Neural cell (in vitro differentiated cells): ENCODE measurements at regions not wholly inside any gene's neighbourhood (a gene's known extent, or its start where the extent isn't known, plus 50 kb on each side); places are given as distances from the start of the nearest gene placed in this dataset.

Source experiments
- H2AFZ ChIP-seq: fragments of 200-600, 300-800 bp; sonication (generic), shearing (Covaris generic); 2 replicates; pipeline ENCODE4 v1.6.0; 2014; ENCODE audit warnings: low read depth, mild to moderate bottlenecking, antibody characterized with exemption, low read length, moderate library complexity
- H3F3A ChIP-seq: fragments of 200-600 bp; shearing (Covaris generic); 2 replicates; pipeline ENCODE4 v1.6.1; 2016; ENCODE audit warnings: mild to moderate bottlenecking, moderate library complexity, mixed read lengths, antibody characterized with exemption, low read length; ENCODE audit not compliant: insufficient read depth, poor library complexity, severe bottlenecking
- H3K27ac ChIP-seq: fragments of 200-600, 300-800 bp; sonication (generic), shearing (Covaris generic); 2 replicates; pipeline ENCODE4 v1.5.1; 2014; ENCODE audit warnings: mild to moderate bottlenecking, low read length, moderate library complexity
- H3K27me3 ChIP-seq: fragments of 300-800, 200-600 bp; sonication (generic), shearing (Covaris generic); 2 replicates; pipeline ENCODE4 v1.6.0; 2014; ENCODE audit warnings: mild to moderate bottlenecking, low read depth, low read length, moderate library complexity; ENCODE audit not compliant: insufficient read depth
- H3K36me3 ChIP-seq: fragments of 300-800, 200-600 bp; sonication (generic), shearing (Covaris generic); 2 replicates; pipeline ENCODE4 v1.5.1; 2014; ENCODE audit warnings: mild to moderate bottlenecking, antibody characterized with exemption, low read length, moderate library complexity; ENCODE audit not compliant: insufficient read depth
- H3K4me2 ChIP-seq: fragments of 300-800, 200-600 bp; sonication (generic), shearing (Covaris generic); 2 replicates; pipeline ENCODE4 v1.6.0; 2014; ENCODE audit warnings: mild to moderate bottlenecking, low read length
- H3K4me3 ChIP-seq: fragments of 300-800, 200-600 bp; sonication (generic), shearing (Covaris generic); 2 replicates; pipeline ENCODE4 v1.5.1; 2014; ENCODE audit warnings: mild to moderate bottlenecking, low read length, moderate library complexity
- H3K79me2 ChIP-seq: fragments of 200-600 bp; shearing (Covaris generic); replicated peaks from 2 replicates; pipeline ENCODE4 v1.6.0; 2014; ENCODE audit warnings: mild to moderate bottlenecking, low read length, moderate library complexity; ENCODE audit not compliant: insufficient read depth
- H3K9ac ChIP-seq: fragments of 300-800, 200-600 bp; sonication (generic), shearing (Covaris generic); 2 replicates; pipeline ENCODE4 v1.6.1; 2016; ENCODE audit warnings: mild to moderate bottlenecking, low read length, mixed read lengths
- H3K9me2 ChIP-seq: fragments of 200-600 bp; shearing (Covaris generic); 2 replicates; pipeline ENCODE4 v1.6.1; 2016; ENCODE audit warnings: mild to moderate bottlenecking, low read length, mixed read lengths; ENCODE audit not compliant: insufficient read depth
- H3K9me3 ChIP-seq: fragments of 200-600, 300-800 bp; sonication (generic), shearing (Covaris generic); 2 replicates; pipeline ENCODE4 v1.6.1; 2016; ENCODE audit warnings: mild to moderate bottlenecking, mixed run types, low read length, moderate library complexity, mixed read lengths
- H4K20me1 ChIP-seq: fragments of 200-600 bp; shearing (Covaris generic); 2 replicates; pipeline ENCODE4 v1.6.1; 2016; ENCODE audit warnings: mild to moderate bottlenecking, mixed run types; ENCODE audit not compliant: insufficient read depth
- CTCF ChIP-seq: fragments of 450-650 bp; IDR thresholded peaks from 2 replicates; pipeline ENCODE4 v1.5.1; 2014; ENCODE audit warnings: antibody characterized with exemption, mild to moderate bottlenecking, moderate library complexity; ENCODE audit not compliant: poor library complexity, severe bottlenecking
- EP300 ChIP-seq: fragments of 450-650 bp; conservative IDR thresholded peaks from 2 replicates; pipeline ENCODE4 v1.6.1; 2014; ENCODE audit warnings: antibody characterized with exemption, mild to moderate bottlenecking, moderate library complexity; ENCODE audit not compliant: poor library complexity, severe bottlenecking
- EZH2 ChIP-seq: fragments of 200-600, 300-800 bp; shearing (Covaris generic), sonication (generic); IDR thresholded peaks from 2 replicates; pipeline ENCODE4 v1.6.1; 2014; ENCODE audit warnings: antibody characterized with exemption, low read length, borderline replicate concordance, mild to moderate bottlenecking; ENCODE audit not compliant: insufficient read depth, poor library complexity, severe bottlenecking
- MXI1 ChIP-seq: fragments of 450-650 bp; conservative IDR thresholded peaks from 2 replicates; pipeline ENCODE4 v1.6.1; 2014; ENCODE audit warnings: antibody characterized with exemption, mild to moderate bottlenecking; ENCODE audit not compliant: poor library complexity, severe bottlenecking
- POLR2AphosphoS5 ChIP-seq: IDR thresholded peaks from 2 replicates; pipeline ENCODE4 v1.6.1; 2012
- RAD21 ChIP-seq: fragments of 450-650 bp; conservative IDR thresholded peaks from 2 replicates; pipeline ENCODE4 v1.6.1; 2014; ENCODE audit warnings: antibody characterized with exemption, mild to moderate bottlenecking, moderate library complexity
- REST ChIP-seq: IDR thresholded peaks from 2 replicates; pipeline ENCODE4 v1.6.1; 2012; ENCODE audit warnings: borderline replicate concordance
- SMC3 ChIP-seq: fragments of 450-650 bp; conservative IDR thresholded peaks from 2 replicates; pipeline ENCODE4 v1.6.1; 2014; ENCODE audit warnings: antibody characterized with exemption, mild to moderate bottlenecking, moderate library complexity; ENCODE audit not compliant: poor library complexity
- TAF1 ChIP-seq: IDR thresholded peaks from 2 replicates; pipeline ENCODE4 v1.6.1; 2012; ENCODE audit warnings: low read depth

GRCh38 chr7:70972693-70973092 is 159.3 kb upstream of the GALNT17 start (continued):
- TF ChIP-seq MXI1 (no peak), EP300 (no peak)

- H3K9me2 ChIP-seq, result no peaks in the 10 kb centered on the region
- H3K27me3 ChIP-seq, result no peaks in the 10 kb centered on the region
- no peak overlapping the region for H2AFZ ChIP-seq
- H3K36me3 ChIP-seq, result no peaks in the 10 kb centered on the region
- no peak overlapping the region for H3K27ac ChIP-seq
- H3K9me3 ChIP-seq, result no peaks in the 10 kb centered on the region
- no peaks in the 10 kb centered on the region for H3K79me2 ChIP-seq
- H3K4me3 ChIP-seq, result no peak overlapping the region
- H3K4me2 ChIP-seq, result no peak overlapping the region
- H3F3A ChIP-seq, result no peaks in the 10 kb centered on the region
- no peak for TF ChIP-seq TAF1
- no peak for TF ChIP-seq MXI1
- no peak for TF ChIP-seq EP300
- no peak for TF ChIP-seq POLR2AphosphoS5
- no peak for TF ChIP-seq REST
- TF ChIP-seq EZH2, result no peak
- no peak for TF ChIP-seq RAD21
- no peak for TF ChIP-seq CTCF
- TF ChIP-seq SMC3, result no peak
- H4K20me1 ChIP-seq, result no peaks in the 10 kb centered on the region
- no peak overlapping the region for H3K9ac ChIP-seq
Measured at GRCh38 chr7:70975754-70976153, 156.2 kb upstream of the GALNT17 start.

DNA sequence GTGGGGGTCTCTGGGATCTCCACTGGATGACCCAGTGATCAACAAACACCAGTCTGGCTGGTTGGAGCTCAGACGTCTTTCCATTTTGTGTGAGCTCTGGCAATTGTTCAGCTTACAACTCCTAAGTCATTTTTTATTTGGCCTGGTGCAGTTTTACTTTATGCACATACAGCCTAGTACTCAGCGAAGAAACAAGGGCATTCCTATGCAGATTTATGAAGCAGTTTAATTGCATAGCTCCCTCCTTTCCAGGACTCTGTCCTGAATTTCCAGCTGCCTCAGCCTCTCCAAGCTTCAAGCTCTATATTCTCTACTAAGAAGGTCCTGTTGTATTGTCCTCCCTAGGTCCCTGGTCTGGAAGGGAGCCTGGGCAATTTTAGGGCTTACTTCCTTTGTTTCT is 145.6 kb upstream of the GALNT17 start:
- H3F3A ChIP-seq, result no peaks in the 10 kb centered on the region
- no peaks in the 10 kb centered on the region for H3K9me2 ChIP-seq
- TF ChIP-seq MXI1 (no peak), TAF1 (no peak), RAD21 (no peak), REST (no peak), SMC3 (no peak), CTCF (no peak), EP300 (no peak), EZH2 (no peak)
- no peaks in the 10 kb centered on the region for H3K79me2 ChIP-seq
- H3K4me3 ChIP-seq, result no peak overlapping the region
- H3K36me3 ChIP-seq, result no peaks in the 10 kb centered on the region
- H4K20me1 ChIP-seq, result no peaks in the 10 kb centered on the region
- no peak overlapping the region for H3K4me2 ChIP-seq
- H3K27ac ChIP-seq, result no peak overlapping the region
- H3K9me3 ChIP-seq, result no peaks in the 10 kb centered on the region
- no peaks in the 10 kb centered on the region for H3K27me3 ChIP-seq
- no peak overlapping the region for H3K9ac ChIP-seq
- H2AFZ ChIP-seq, result no peak overlapping the region
